A673 (cell line): ENCODE measurements at regions not wholly inside any gene's neighbourhood (a gene's known extent, or its start where the extent isn't known, plus 50 kb on each side); places are given as distances from the start of the nearest gene placed in this dataset.

Experiments used
- CTCF ChIP-seq: fragments of 300-800, 200-600 bp; sonication (generic); conservative IDR thresholded peaks from 2 replicates; pipeline ENCODE4 v1.5.1; 2017; ENCODE audit warnings: low read depth, mild to moderate bottlenecking, antibody characterized with exemption, low read length, moderate library complexity, mixed read lengths
- EZH2 ChIP-seq: fragments of 200-600 bp; sonication (generic); IDR thresholded peaks from 2 replicates; pipeline ENCODE4 v1.6.1; 2017; ENCODE audit warnings: borderline replicate concordance, low read depth, mild to moderate bottlenecking, mixed read lengths, antibody characterized with exemption, low read length; ENCODE audit not compliant: poor library complexity, severe bottlenecking

DNA sequence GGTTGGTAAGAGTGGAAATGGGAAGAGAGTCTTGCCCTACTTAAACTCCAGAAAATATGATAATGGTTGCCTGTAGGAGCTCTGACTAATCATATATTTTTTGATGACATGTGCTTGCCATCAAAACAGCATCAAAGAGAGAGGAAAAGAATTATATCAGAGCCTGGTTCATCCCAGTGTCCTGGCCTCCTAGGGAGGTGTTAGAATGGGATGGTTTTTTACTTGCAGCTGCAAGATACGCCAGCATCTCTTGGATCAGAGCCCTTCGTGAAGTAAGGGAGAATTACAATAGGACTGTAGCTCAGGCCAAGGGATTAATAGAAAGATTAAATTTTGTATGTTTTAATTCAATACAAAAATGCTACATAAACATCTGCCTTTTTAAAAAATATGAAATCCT is 177.6 kb upstream of the HDAC9 start:
- TF ChIP-seq CTCF (no peak), EZH2 (no peak)
